MM.1S (cell line): ENCODE measurements at regions not wholly inside any gene's neighbourhood (a gene's known extent, or its start where the extent isn't known, plus 50 kb on each side); places are given as distances from the start of the nearest gene placed in this dataset.

ENCODE experiments used
- DNase-seq: peaks from one replicate; pipeline ENCODE4 v3.0.0-alpha.2; 2015
- H2AFZ ChIP-seq: fragments of 300-600 bp; sonication (generic); 2 replicates; pipeline ENCODE4 v1.6.0; 2016; ENCODE audit warnings: antibody characterized with exemption, low read length
- H3F3A ChIP-seq: fragments of 300-600 bp; sonication (generic); 2 replicates; pipeline ENCODE4 v1.6.1; 2016; ENCODE audit warnings: mild to moderate bottlenecking, antibody characterized with exemption, low read length, moderate library complexity, mixed read lengths; ENCODE audit not compliant: insufficient read depth
- H3K27ac ChIP-seq: fragments of 300-600 bp; sonication (generic); 2 replicates; pipeline ENCODE4 v1.5.1; 2016; ENCODE audit warnings: mild to moderate bottlenecking, low read length
- H3K27me3 ChIP-seq: fragments of 300-600 bp; sonication (generic); replicated peaks from 2 replicates; pipeline ENCODE4 v1.6.0; 2016; ENCODE audit warnings: low read length; ENCODE audit not compliant: insufficient read depth
- H3K36me3 ChIP-seq: fragments of 300-600 bp; sonication (generic); replicated peaks from 2 replicates; pipeline ENCODE4 v1.6.1; 2016; ENCODE audit warnings: mild to moderate bottlenecking, low read length, mixed read lengths; ENCODE audit not compliant: insufficient read depth
- H3K4me1 ChIP-seq: fragments of 300-600 bp; sonication (generic); 2 replicates; pipeline ENCODE4 v1.6.1; 2016; ENCODE audit warnings: low read length, mixed read lengths
- H3K4me2 ChIP-seq: fragments of 300-600 bp; sonication (generic); 2 replicates; pipeline ENCODE4 v1.6.0; 2016; ENCODE audit warnings: low read depth, low read length
- H3K4me3 ChIP-seq: fragments of 300-600 bp; sonication (generic); 2 replicates; pipeline ENCODE4 v1.5.1; 2016; ENCODE audit warnings: low read length, mixed read lengths
- H3K79me2 ChIP-seq: fragments of 300-600 bp; sonication (generic); 2 replicates; pipeline ENCODE4 v1.6.1; 2016; ENCODE audit warnings: mixed run types, low read length, mixed read lengths
- H3K9ac ChIP-seq: fragments of 300-600 bp; sonication (generic); 2 replicates; pipeline ENCODE4 v1.6.1; 2016; ENCODE audit warnings: low read length, mixed read lengths
- H3K9me2 ChIP-seq: fragments of 300-600 bp; sonication (generic); replicated peaks from 2 replicates; pipeline ENCODE4 v1.6.1; 2016; ENCODE audit warnings: mild to moderate bottlenecking, low read length, mixed read lengths; ENCODE audit not compliant: insufficient read depth
- H3K9me3 ChIP-seq: fragments of 300-600 bp; sonication (generic); replicated peaks from 2 replicates; pipeline ENCODE4 v1.6.1; 2016; ENCODE audit warnings: mild to moderate bottlenecking, low read length, mixed read lengths; ENCODE audit not compliant: insufficient read depth
- H4K20me1 ChIP-seq: fragments of 300-600 bp; sonication (generic); 2 replicates; pipeline ENCODE4 v1.6.1; 2016; ENCODE audit warnings: mild to moderate bottlenecking, low read length, moderate library complexity, mixed read lengths; ENCODE audit not compliant: insufficient read depth
- EZH2 ChIP-seq: fragments of 300-600 bp; sonication (generic); optimal IDR thresholded peaks from 2 replicates; pipeline ENCODE3; 2017; ENCODE audit warnings: low read depth, mild to moderate bottlenecking, antibody characterized with exemption, low read length, mixed read lengths
- EZH2phosphoT487 ChIP-seq: fragments of 300-600 bp; sonication (generic); IDR thresholded peaks from 2 replicates; pipeline ENCODE4 v1.6.1; 2018; ENCODE audit warnings: antibody characterized with exemption, low read length
- TF ChIP-seq, protein P1 (sequence below): fragments of 300-600 bp; sonication (generic); IDR thresholded peaks from 2 replicates; pipeline ENCODE4 v1.5.1; 2016; ENCODE audit warnings: antibody characterized with exemption, low read length, mixed read lengths

DNA sequence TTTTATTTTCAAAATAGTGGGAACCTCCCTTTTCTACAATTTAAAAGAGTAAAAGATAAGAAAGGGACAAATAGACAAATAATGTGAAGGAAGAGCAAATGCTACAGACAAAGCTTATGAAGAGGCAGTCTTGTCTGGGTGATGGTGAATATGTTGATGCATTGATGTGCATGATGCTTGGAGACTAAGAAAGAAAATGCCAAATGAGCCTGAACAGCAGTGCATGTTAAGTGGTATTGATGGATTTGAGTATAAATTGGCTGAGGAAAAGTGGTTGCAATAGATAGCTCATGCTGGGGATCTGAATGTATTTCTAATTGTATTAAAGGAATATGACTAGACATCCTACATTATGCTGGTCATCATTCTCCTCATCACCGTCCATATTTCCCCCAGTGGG, 268.6 kb upstream of the ANO5 start:
- TF ChIP-seq, protein P1, sequence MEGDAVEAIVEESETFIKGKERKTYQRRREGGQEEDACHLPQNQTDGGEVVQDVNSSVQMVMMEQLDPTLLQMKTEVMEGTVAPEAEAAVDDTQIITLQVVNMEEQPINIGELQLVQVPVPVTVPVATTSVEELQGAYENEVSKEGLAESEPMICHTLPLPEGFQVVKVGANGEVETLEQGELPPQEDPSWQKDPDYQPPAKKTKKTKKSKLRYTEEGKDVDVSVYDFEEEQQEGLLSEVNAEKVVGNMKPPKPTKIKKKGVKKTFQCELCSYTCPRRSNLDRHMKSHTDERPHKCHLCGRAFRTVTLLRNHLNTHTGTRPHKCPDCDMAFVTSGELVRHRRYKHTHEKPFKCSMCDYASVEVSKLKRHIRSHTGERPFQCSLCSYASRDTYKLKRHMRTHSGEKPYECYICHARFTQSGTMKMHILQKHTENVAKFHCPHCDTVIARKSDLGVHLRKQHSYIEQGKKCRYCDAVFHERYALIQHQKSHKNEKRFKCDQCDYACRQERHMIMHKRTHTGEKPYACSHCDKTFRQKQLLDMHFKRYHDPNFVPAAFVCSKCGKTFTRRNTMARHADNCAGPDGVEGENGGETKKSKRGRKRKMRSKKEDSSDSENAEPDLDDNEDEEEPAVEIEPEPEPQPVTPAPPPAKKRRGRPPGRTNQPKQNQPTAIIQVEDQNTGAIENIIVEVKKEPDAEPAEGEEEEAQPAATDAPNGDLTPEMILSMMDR, result no peak
- no peak for TF ChIP-seq EZH2
- Histone ChIP-seq H3F3A (no peaks in the 10 kb centered on the region), H3K4me1 (no peaks in the 10 kb centered on the region), H2AFZ (no peak overlapping the region), H3K4me2 (no peak overlapping the region), H3K27ac (no peak overlapping the region), H3K79me2 (no peaks in the 10 kb centered on the region), H3K4me3 (no peak overlapping the region), H3K9ac (no peak overlapping the region), H3K9me3 (no peaks in the 10 kb centered on the region), H3K27me3 (no peaks in the 10 kb centered on the region), H3K9me2 (no peaks in the 10 kb centered on the region), H4K20me1 (no peaks in the 10 kb centered on the region), H3K36me3 (no peaks in the 10 kb centered on the region)
- DNase-seq, result no peak

DNA sequence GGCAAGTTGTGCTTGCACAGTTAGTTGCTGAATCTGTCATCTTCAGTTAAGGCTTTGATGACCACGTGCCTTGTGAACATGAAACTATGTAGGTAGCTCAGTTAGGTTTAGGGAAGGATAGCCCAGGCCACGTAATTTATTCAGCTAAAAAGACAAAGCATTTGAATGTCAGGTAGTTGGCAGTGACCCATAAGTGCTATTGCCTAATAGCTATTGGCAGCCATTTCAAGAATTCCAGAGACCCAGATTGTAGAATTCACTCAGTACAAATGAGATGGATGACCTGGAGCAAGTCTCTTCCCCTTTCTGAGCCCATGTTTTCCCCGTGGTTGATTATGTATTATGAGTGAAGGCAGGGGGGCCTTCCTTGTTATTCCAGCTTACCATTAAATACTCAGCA, 265.3 kb upstream of the ANO5 start:
- Histone ChIP-seq H3K27me3 (no peaks in the 10 kb centered on the region), H3K36me3 (no peaks in the 10 kb centered on the region), H3K9me2 (no peaks in the 10 kb centered on the region), H4K20me1 (no peaks in the 10 kb centered on the region), H3K4me1 (no peaks in the 10 kb centered on the region), H3K9ac (no peak overlapping the region), H2AFZ (no peak overlapping the region), H3K27ac (no peak overlapping the region), H3K9me3 (no peaks in the 10 kb centered on the region), H3K4me3 (no peak overlapping the region), H3K4me2 (no peak overlapping the region), H3F3A (no peaks in the 10 kb centered on the region), H3K79me2 (no peaks in the 10 kb centered on the region)
- TF ChIP-seq EZH2 (no peak), EZH2phosphoT487 (no peak)
- TF ChIP-seq, protein P1, result no peak
- no peak for DNase-seq

DNA sequence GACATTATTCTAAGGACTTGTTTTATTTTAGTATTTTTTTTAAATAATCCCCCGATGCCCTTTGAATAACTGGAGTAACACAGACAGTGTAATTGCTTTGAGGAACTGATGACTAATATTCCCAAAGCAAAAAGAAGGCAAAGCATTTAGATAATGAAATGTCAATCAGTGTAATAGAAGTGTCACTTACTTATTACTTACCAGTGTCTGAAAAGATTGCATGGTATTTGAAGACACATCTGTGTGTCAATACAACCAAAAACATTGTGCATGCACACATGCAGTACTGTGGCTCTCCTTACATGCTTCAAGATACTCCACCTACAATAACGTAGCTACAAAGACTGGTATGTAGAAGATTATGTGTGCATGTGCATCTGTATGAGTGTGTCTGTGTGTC, 264.0 kb upstream of the ANO5 start:
- Histone ChIP-seq H3K9ac (no peak overlapping the region), H3K9me2 (no peaks in the 10 kb centered on the region), H2AFZ (no peak overlapping the region), H4K20me1 (no peaks in the 10 kb centered on the region), H3K4me2 (no peak overlapping the region), H3F3A (no peaks in the 10 kb centered on the region), H3K27ac (no peak overlapping the region), H3K79me2 (no peaks in the 10 kb centered on the region), H3K36me3 (no peaks in the 10 kb centered on the region), H3K4me3 (no peak overlapping the region), H3K4me1 (no peaks in the 10 kb centered on the region), H3K9me3 (no peaks in the 10 kb centered on the region), H3K27me3 (no peaks in the 10 kb centered on the region)
- TF ChIP-seq, protein P1, result no peak
- TF ChIP-seq EZH2phosphoT487 (no peak), EZH2 (no peak)
- no peak for DNase-seq

DNA sequence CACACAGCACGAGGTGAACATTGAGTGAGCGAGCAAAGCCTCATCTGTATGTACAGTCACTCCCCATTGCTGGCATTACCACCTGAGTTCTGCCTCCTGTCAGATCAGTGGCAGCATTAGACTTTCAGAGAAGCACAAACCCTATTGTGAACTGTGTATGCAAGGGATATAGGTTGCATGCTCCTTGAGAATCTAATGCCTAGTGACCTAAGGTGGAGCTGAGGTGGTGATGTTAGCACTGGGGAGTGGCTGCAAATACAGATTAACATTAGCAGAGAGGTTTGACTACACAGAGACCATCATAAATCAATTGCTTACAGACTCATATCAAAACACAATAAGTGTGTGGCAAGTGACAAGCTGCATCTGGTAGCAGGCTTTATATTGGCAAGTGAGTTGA, 262.5 kb upstream of the ANO5 start:
- H3K4me3 ChIP-seq, result no peak overlapping the region
- H3K9me3 ChIP-seq, result no peaks in the 10 kb centered on the region
- H2AFZ ChIP-seq, result no peak overlapping the region
- H4K20me1 ChIP-seq, result no peaks in the 10 kb centered on the region
- H3F3A ChIP-seq, result no peaks in the 10 kb centered on the region
- H3K4me2 ChIP-seq, result no peak overlapping the region
- no peaks in the 10 kb centered on the region for H3K79me2 ChIP-seq
- H3K9ac ChIP-seq, result no peak overlapping the region
- no peak overlapping the region for H3K27ac ChIP-seq
- no peak for DNase-seq
- no peaks in the 10 kb centered on the region for H3K9me2 ChIP-seq
- no peaks in the 10 kb centered on the region for H3K4me1 ChIP-seq
- H3K27me3 ChIP-seq, result no peaks in the 10 kb centered on the region
- H3K36me3 ChIP-seq, result no peaks in the 10 kb centered on the region
- TF ChIP-seq EZH2, result no peak
- TF ChIP-seq, protein P1, result no peak
- TF ChIP-seq EZH2phosphoT487, result no peak
